ENCODE measurements at regions not wholly inside any gene's neighbourhood (a gene's known extent, or its start where the extent isn't known, plus 50 kb on each side); places are given as distances from the start of the nearest gene placed in this dataset.

DNA sequence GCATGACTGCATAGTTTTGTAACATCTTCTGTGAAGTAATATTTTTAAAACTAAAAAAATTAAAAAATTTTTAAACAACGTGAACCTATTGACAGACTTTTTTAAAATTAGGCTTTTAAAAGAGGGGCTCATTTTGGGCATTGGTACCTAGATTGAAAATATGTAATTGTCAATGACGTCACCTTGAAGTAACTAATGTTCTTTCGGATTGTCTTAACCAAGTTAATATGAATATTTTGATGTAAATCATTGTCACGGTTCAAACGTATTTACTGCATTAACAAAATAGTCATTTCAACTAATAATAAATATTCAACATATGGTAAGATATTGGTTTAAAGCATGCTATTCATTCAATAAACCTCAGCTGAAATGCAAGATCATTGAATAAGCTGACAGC, 719.8 kb downstream of the ANKRD7 start:
- Histone ChIP-seq H3K4me1 (ENCODE audit: control insufficient read depth in 2 of 2, insufficient read depth in 2 of 2, low read length in 2 of 2) (no peaks in the 10 kb centered on the region), H3K27ac (ENCODE audit: low read length in 2 of 2) (no peak overlapping the region), H3K36me3 (replicated peaks in 1 of 2; ENCODE audit: control extremely low read depth in 1 of 2, control insufficient read depth in 1 of 2, extremely low read depth in 1 of 2, insufficient read depth in 2 of 2, low read length in 1 of 2) (no peaks in the 10 kb centered on the region), H3K4me2 (replicated peaks; ENCODE audit: low read depth, low read length, poor library complexity, severe bottlenecking) (no peak overlapping the region), H3K9ac (ENCODE audit: low read length) (no peak overlapping the region), H3K9me3 (ENCODE audit: control extremely low read depth in 1 of 3, control insufficient read depth in 2 of 3, insufficient read depth in 1 of 3, low read length in 2 of 3) (peaks cover 0 to 8% (median 0%) of the 10 kb centered on the region in 3 donors), H3K27me3 (replicated peaks in 1 of 4; ENCODE audit: control extremely low read depth in 1 of 4, control insufficient read depth in 3 of 4, insufficient read depth in 4 of 4, low read length in 3 of 4) (no peaks in the 10 kb centered on the region), H3K4me3 (ENCODE audit: control extremely low read depth in 1 of 5, extremely low read depth in 1 of 5, insufficient read depth in 1 of 5, low read depth in 2 of 5, low read length in 4 of 5) (no peak overlapping the region), H4K20me1 (ENCODE audit: control insufficient read depth, insufficient read depth, low read length, poor library complexity, severe bottlenecking) (no peaks in the 10 kb centered on the region), H2AFZ (ENCODE audit: insufficient read depth, low read depth, low read length, poor library complexity, severe bottlenecking) (no peak overlapping the region), H3K79me2 (ENCODE audit: control insufficient read depth, insufficient read depth, low read length) (no peaks in the 10 kb centered on the region)
- ATAC-seq (ENCODE audit: low read depth) (no peak), DNase-seq (no peak)
- POLR2A ChIA-PET: no interaction called here
- intact Hi-C loops (cut with micrococcal nuclease): no loop called here
- CTCF ChIA-PET: no interaction called here
- no peaks in the 10 kb centered on the region for H3K27me3 Mint-ChIP-seq
- H3K4me3 Mint-ChIP-seq: no peak overlapping the region
- no peaks in the 10 kb centered on the region for H3K9me3 Mint-ChIP-seq (ENCODE audit: insufficient read depth)
- no peaks in the 10 kb centered on the region for H3K4me1 Mint-ChIP-seq
- no peak overlapping the region for H3K27ac Mint-ChIP-seq
- TF ChIP-seq, protein P1, sequence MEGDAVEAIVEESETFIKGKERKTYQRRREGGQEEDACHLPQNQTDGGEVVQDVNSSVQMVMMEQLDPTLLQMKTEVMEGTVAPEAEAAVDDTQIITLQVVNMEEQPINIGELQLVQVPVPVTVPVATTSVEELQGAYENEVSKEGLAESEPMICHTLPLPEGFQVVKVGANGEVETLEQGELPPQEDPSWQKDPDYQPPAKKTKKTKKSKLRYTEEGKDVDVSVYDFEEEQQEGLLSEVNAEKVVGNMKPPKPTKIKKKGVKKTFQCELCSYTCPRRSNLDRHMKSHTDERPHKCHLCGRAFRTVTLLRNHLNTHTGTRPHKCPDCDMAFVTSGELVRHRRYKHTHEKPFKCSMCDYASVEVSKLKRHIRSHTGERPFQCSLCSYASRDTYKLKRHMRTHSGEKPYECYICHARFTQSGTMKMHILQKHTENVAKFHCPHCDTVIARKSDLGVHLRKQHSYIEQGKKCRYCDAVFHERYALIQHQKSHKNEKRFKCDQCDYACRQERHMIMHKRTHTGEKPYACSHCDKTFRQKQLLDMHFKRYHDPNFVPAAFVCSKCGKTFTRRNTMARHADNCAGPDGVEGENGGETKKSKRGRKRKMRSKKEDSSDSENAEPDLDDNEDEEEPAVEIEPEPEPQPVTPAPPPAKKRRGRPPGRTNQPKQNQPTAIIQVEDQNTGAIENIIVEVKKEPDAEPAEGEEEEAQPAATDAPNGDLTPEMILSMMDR (IDR thresholded peaks at IDR 0.05): no peak
- TF ChIP-seq EZH2 (IDR thresholded peaks at IDR 0.05; ENCODE audit: borderline replicate concordance, insufficient read depth, low read depth, low read length, poor library complexity, severe bottlenecking): no peak
- no CpG with 5 or more reads among the region's 5 CpGs for WGBS (ENCODE audit: insufficient coverage)

- H3K4me1 Mint-ChIP-seq: no peaks in the 10 kb centered on the region
- Histone ChIP-seq H4K20me1 (ENCODE audit: control insufficient read depth, insufficient read depth, low read length, poor library complexity, severe bottlenecking) (no peaks in the 10 kb centered on the region), H3K4me3 (ENCODE audit: control extremely low read depth in 1 of 5, extremely low read depth in 1 of 5, insufficient read depth in 1 of 5, low read depth in 2 of 5, low read length in 4 of 5) (no peak overlapping the region), H3K9me3 (ENCODE audit: control extremely low read depth in 1 of 3, control insufficient read depth in 2 of 3, insufficient read depth in 1 of 3, low read length in 2 of 3) (peaks cover 0 to 11% (median 0%) of the 10 kb centered on the region in 3 donors), H3K27me3 (replicated peaks in 1 of 4; ENCODE audit: control extremely low read depth in 1 of 4, control insufficient read depth in 3 of 4, insufficient read depth in 4 of 4, low read length in 3 of 4) (no peaks in the 10 kb centered on the region), H3K4me2 (replicated peaks; ENCODE audit: low read depth, low read length, poor library complexity, severe bottlenecking) (no peak overlapping the region), H3K4me1 (ENCODE audit: control insufficient read depth in 2 of 2, insufficient read depth in 2 of 2, low read length in 2 of 2) (no peaks in the 10 kb centered on the region), H3K27ac (ENCODE audit: low read length in 2 of 2) (no peak overlapping the region), H3K79me2 (ENCODE audit: control insufficient read depth, insufficient read depth, low read length) (no peaks in the 10 kb centered on the region), H2AFZ (ENCODE audit: insufficient read depth, low read depth, low read length, poor library complexity, severe bottlenecking) (no peak overlapping the region), H3K36me3 (replicated peaks in 1 of 2; ENCODE audit: control extremely low read depth in 1 of 2, control insufficient read depth in 1 of 2, extremely low read depth in 1 of 2, insufficient read depth in 2 of 2, low read length in 1 of 2) (no peaks in the 10 kb centered on the region), H3K9ac (ENCODE audit: low read length) (no peak overlapping the region)
- no peak for TF ChIP-seq EZH2 (IDR thresholded peaks at IDR 0.05; ENCODE audit: borderline replicate concordance, insufficient read depth, low read depth, low read length, poor library complexity, severe bottlenecking)
- ChIA-PET POLR2A (no interaction called here), CTCF (no interaction called here)
- DNase-seq (no peak), ATAC-seq (ENCODE audit: low read depth) (no peak)
- 87% methylated on average over 11 of the region's 13 CpGs for WGBS (ENCODE audit: insufficient coverage)
- H3K9me3 Mint-ChIP-seq (ENCODE audit: insufficient read depth): no peaks in the 10 kb centered on the region
- H3K27ac Mint-ChIP-seq: no peak overlapping the region
- H3K27me3 Mint-ChIP-seq: no peaks in the 10 kb centered on the region
- H3K4me3 Mint-ChIP-seq: no peak overlapping the region
- intact Hi-C loops (cut with micrococcal nuclease): no loop called here
Observed at GRCh38 chr7:118945911-118946682, 721.6 kb downstream of the ANKRD7 start.
